PC-3 (cell line): ENCODE measurements at regions not wholly inside any gene's neighbourhood (a gene's known extent, or its start where the extent isn't known, plus 50 kb on each side); places are given as distances from the start of the nearest gene placed in this dataset.

ENCODE experiments used
- EZH2phosphoT487 ChIP-seq: fragments of 300-600 bp; sonication (generic); IDR thresholded peaks from 2 replicates; pipeline ENCODE4 v1.6.1; 2018; ENCODE audit warnings: mild to moderate bottlenecking, antibody characterized with exemption, low read length, borderline replicate concordance
- TF ChIP-seq, protein P1 (sequence below): fragments of 300-600 bp; sonication (generic); conservative IDR thresholded peaks from 2 replicates; pipeline ENCODE4 v1.5.1; 2017; ENCODE audit warnings: antibody characterized with exemption, low read depth, mild to moderate bottlenecking, low read length

DNA sequence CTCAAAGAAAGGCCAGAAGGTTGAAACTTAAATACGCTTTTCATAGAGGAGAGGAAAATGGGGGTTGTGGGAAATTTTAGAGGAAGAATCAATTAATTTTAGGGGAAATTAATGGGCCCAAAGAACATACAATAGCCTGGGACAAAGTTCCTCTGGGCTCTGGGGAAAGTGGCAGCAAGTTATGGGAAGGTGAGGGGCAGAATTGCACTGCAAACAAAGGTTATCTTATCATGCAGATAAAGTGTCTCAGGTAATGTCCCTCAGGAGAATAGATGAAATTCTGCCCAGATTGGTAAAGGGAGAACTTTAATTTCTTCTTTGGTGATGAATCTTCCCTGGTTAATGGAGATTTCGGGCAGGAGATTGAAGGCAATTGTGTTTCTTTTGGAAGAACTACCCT lies 326.1 kb upstream of the SLC24A2 start:
- TF ChIP-seq, protein P1, sequence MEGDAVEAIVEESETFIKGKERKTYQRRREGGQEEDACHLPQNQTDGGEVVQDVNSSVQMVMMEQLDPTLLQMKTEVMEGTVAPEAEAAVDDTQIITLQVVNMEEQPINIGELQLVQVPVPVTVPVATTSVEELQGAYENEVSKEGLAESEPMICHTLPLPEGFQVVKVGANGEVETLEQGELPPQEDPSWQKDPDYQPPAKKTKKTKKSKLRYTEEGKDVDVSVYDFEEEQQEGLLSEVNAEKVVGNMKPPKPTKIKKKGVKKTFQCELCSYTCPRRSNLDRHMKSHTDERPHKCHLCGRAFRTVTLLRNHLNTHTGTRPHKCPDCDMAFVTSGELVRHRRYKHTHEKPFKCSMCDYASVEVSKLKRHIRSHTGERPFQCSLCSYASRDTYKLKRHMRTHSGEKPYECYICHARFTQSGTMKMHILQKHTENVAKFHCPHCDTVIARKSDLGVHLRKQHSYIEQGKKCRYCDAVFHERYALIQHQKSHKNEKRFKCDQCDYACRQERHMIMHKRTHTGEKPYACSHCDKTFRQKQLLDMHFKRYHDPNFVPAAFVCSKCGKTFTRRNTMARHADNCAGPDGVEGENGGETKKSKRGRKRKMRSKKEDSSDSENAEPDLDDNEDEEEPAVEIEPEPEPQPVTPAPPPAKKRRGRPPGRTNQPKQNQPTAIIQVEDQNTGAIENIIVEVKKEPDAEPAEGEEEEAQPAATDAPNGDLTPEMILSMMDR = no peak
- TF ChIP-seq EZH2phosphoT487 = no peak
